ENCODE measurements at regions not wholly inside any gene's neighbourhood (a gene's known extent, or its start where the extent isn't known, plus 50 kb on each side); places are given as distances from the start of the nearest gene placed in this dataset.

- Histone ChIP-seq H3K4me2 (ENCODE audit: low read depth, low read length, poor library complexity, severe bottlenecking) (no peak overlapping the region), H2AFZ (ENCODE audit: low read length) (no peak overlapping the region), H3K9me2 (replicated peaks; ENCODE audit: low read depth, low read length) (no peaks in the 10 kb centered on the region), H3K4me1 (ENCODE audit: insufficient read depth, low read length, poor library complexity, severe bottlenecking) (no peaks in the 10 kb centered on the region), H3K4me3 (ENCODE audit: low read length, poor library complexity, severe bottlenecking) (no peak overlapping the region), H3K9me3 (ENCODE audit: insufficient read depth, low read depth, low read length) (no peaks in the 10 kb centered on the region), H3K79me2 (ENCODE audit: insufficient read depth, low read length) (no peaks in the 10 kb centered on the region), H3K36me3 (ENCODE audit: insufficient read depth, low read length) (no peaks in the 10 kb centered on the region), H4K20me1 (ENCODE audit: insufficient read depth, low read length, poor library complexity, severe bottlenecking) (no peaks in the 10 kb centered on the region), H3F3A (ENCODE audit: low read depth) (no peaks in the 10 kb centered on the region), H3K27me3 (ENCODE audit: insufficient read depth, low read length, poor library complexity, severe bottlenecking) (no peaks in the 10 kb centered on the region), H3K9ac (ENCODE audit: low read depth, low read length, poor library complexity, severe bottlenecking) (no peak overlapping the region)
- TF ChIP-seq EZH2phosphoT487 (IDR thresholded peaks at IDR 0.05; ENCODE audit: borderline replicate concordance) = no peak
These were observed 53.4 kb downstream of the RGS2 start for GRCh38 chr1:192862271-192862670.

- no peaks in the 10 kb centered on the region for H3K79me2 ChIP-seq (ENCODE audit: insufficient read depth, low read length)
- TF ChIP-seq CTCF (conservative IDR thresholded peaks at IDR 0.05; ENCODE audit: low read length) (no peak), EZH2phosphoT487 (IDR thresholded peaks at IDR 0.05; ENCODE audit: borderline replicate concordance) (no peak)
- H3F3A ChIP-seq (ENCODE audit: low read depth) = no peaks in the 10 kb centered on the region
- H3K36me3 ChIP-seq (ENCODE audit: insufficient read depth, low read length) = no peaks in the 10 kb centered on the region
- no peak overlapping the region for H3K4me3 ChIP-seq (ENCODE audit: low read length, poor library complexity, severe bottlenecking)
- H3K9me3 ChIP-seq (ENCODE audit: insufficient read depth, low read depth, low read length) = no peaks in the 10 kb centered on the region
- H3K4me1 ChIP-seq (ENCODE audit: insufficient read depth, low read length, poor library complexity, severe bottlenecking) = no peaks in the 10 kb centered on the region
- no peaks in the 10 kb centered on the region for H4K20me1 ChIP-seq (ENCODE audit: insufficient read depth, low read length, poor library complexity, severe bottlenecking)
- peak overlapping the region; percentile 60 for H2AFZ ChIP-seq (ENCODE audit: low read length)
- H3K9me2 ChIP-seq (replicated peaks; ENCODE audit: low read depth, low read length) = no peaks in the 10 kb centered on the region
- H3K27me3 ChIP-seq (ENCODE audit: insufficient read depth, low read length, poor library complexity, severe bottlenecking) = no peaks in the 10 kb centered on the region
- no peak overlapping the region for H3K9ac ChIP-seq (ENCODE audit: low read depth, low read length, poor library complexity, severe bottlenecking)
- H3K4me2 ChIP-seq (ENCODE audit: low read depth, low read length, poor library complexity, severe bottlenecking) = no peak overlapping the region
These were observed 57.5 kb downstream of the RGS2 start for GRCh38 chr1:192866241-192866868.

- no peaks in the 10 kb centered on the region for H3K79me2 ChIP-seq (ENCODE audit: insufficient read depth, low read length)
- no peak overlapping the region for H3K4me3 ChIP-seq (ENCODE audit: low read length, poor library complexity, severe bottlenecking)
- H2AFZ ChIP-seq (ENCODE audit: low read length) = no peak overlapping the region
- TF ChIP-seq EZH2phosphoT487 (IDR thresholded peaks at IDR 0.05; ENCODE audit: borderline replicate concordance) = no peak
- TF ChIP-seq CTCF (conservative IDR thresholded peaks at IDR 0.05; ENCODE audit: low read length) = no peak
- H3K9me2 ChIP-seq (replicated peaks; ENCODE audit: low read depth, low read length) = no peaks in the 10 kb centered on the region
- H3K9me3 ChIP-seq (ENCODE audit: insufficient read depth, low read depth, low read length) = no peaks in the 10 kb centered on the region
- no peaks in the 10 kb centered on the region for H3F3A ChIP-seq (ENCODE audit: low read depth)
- no peaks in the 10 kb centered on the region for H4K20me1 ChIP-seq (ENCODE audit: insufficient read depth, low read length, poor library complexity, severe bottlenecking)
- no peaks in the 10 kb centered on the region for H3K4me1 ChIP-seq (ENCODE audit: insufficient read depth, low read length, poor library complexity, severe bottlenecking)
- no peaks in the 10 kb centered on the region for H3K36me3 ChIP-seq (ENCODE audit: insufficient read depth, low read length)
- no peaks in the 10 kb centered on the region for H3K27me3 ChIP-seq (ENCODE audit: insufficient read depth, low read length, poor library complexity, severe bottlenecking)
- no peak overlapping the region for H3K4me2 ChIP-seq (ENCODE audit: low read depth, low read length, poor library complexity, severe bottlenecking)
- no peak overlapping the region for H3K9ac ChIP-seq (ENCODE audit: low read depth, low read length, poor library complexity, severe bottlenecking)
These were observed 58.3 kb downstream of the RGS2 start for GRCh38 chr1:192867180-192867579.

Data from Loucy (cell line).